Femur (tissue), 1 donor: ENCODE measurements at regions not wholly inside any gene's neighbourhood (a gene's known extent, or its start where the extent isn't known, plus 50 kb on each side); places are given as distances from the start of the nearest gene placed in this dataset.
"Not testable (repeated sequence)": the region's sequence is repeated elsewhere in the genome, so short reads cannot be mapped to it uniquely, and the experiment has no call there.

Experiments used
- DNase-seq: peaks from one replicate; pipeline ENCODE4 v3.0.0-alpha.2; 2017

DNA sequence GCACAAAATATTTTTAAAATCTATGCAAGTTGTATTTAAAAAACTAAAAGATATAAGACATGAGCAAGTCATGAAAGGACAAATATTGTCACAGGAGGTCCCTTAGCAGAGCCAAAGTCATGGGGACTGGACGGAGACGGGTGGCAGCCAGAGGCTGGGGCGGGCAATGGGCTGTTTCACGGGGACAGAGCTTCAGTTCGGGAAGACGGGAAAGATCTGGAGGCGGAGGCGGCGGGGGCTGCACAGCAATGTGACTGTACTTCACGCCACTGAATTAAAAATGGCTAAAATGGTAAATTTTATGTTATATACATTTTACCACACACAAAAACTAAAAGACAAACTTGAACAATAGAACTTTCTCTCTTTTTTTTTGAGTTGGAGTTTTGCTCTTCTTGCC is 60.0 kb upstream of the METRNL start:
- DNase-seq: no peak

DNA sequence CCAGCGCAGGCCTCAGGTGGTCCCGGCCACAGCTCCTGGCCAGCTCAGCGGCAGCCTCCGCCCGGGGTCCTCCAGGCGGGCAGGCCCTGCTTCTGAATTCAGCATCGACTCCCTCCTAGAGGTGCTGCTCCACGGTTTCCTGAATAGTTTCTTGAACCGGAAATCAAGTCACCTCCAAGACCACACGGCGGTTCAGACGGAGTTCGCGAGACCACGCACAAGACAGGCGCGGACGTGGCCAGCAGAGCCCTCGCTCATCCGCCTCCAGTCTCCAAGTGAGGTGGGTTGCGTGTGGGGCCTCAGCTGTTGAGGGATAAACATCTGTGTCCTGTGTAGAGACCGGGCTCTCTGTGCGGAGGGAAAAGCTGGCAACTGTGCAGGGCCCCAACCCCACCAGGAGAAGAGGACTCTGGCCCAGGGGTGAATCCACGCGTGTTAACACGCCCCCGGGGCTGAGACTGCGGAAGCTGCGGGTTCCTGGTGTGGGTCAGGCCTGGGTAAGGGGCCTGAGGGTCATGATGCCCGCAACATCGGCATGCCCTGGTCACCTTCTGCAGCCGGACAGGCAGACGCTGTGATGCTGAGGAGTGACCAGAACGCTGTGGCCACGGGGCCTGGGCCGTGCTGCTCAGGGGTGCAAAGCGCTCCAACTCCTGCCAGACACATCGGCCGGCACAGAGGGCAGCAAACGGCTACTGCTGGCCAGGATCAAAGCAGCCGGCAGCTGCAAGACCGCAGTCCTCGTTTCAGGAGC is 55.0 kb upstream of the METRNL start:
- no peak for DNase-seq

DNA sequence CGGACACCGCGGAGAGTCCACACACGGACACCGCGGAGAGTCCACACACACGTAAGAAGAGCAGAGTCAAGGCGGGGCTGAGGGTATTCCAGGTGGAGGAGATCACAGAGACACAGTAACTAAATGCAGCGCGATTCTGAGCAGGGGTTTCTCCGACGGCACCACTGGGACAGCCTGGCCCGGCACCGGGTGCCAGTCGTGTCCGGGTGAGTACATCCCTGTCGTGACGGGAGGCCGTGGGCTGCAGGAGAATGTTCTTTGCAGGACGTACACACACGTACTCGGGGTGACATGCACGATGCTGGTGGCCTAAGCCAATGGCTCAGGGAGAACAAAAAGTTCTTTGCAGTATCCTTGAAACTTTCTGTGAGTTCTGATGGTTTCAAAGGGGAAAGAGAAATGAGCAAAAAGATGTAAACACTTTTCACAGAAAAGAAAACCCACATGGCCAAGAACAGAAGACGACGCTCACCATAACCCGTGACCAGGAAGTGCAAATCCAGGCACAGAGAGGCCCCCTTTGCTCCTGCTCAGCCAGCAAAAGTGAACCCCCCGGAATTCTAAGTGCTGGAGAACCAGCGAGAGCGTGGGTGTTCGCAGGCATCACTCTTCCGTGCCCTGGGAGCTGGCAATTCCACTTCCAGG is 53.7 kb upstream of the METRNL start:
- no peak for DNase-seq

DNA sequence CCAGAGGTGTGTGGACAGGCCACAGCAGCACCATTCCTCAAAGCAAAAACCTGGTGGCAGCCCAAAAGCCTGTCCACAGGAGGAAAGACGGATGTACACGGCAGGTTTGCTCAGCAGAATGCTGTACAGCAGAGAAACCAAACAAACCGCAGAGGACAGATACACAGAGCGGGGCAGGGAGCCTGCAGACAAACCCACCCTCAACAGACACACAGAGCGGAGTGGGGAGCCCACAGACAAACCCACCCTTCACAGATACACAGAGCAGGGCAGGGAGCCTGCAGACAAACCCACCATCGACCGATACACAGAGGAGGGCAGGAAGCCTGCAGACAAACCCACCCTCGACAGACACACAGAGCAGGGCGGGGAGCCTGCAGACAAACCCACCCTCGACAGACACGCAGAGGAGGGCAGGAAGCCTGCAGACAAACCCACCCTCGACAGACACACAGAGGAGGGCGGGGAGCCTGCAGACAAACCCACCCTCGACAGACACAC is 53.0 kb upstream of the METRNL start:
- DNase-seq: no peak

DNA sequence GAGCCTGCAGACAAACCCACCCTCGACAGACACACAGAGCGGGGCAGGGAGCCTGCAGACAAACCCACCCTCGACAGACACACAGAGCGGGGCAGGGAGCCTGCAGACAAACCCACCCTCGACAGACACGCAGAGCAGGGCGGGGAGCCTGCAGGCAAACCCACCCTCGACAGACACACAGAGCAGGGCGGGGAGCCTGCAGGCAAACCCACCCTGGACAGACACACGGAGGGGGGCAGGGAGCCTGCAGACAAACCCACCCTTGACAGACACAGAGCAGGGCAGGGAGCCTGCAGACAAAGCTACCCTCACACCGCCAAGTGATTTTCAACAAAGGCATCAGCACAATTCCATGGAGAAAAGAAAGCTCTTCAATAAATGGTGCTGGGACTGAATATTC is 52.5 kb upstream of the METRNL start:
- not testable (repeated sequence) for DNase-seq

DNA sequence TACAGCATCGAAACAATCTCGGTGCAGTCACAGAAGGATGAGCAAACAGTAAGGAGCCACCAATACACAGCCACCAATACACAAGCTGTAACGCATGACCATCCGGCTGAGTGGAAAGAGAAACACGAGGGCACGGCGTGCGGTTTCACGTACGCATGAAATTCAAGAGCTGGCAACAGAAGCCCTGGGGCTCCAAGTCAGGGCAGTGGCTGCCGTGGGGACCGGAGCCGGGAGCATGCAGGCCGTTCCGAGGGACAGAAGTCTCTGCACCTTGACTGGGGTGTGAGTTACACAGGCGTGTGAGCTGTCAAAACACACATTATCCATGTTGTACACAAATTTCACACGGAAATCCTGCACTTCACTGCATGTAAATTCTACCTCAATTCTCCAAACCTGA is 50.6 kb upstream of the METRNL start:
- DNase-seq: no peak

DNA sequence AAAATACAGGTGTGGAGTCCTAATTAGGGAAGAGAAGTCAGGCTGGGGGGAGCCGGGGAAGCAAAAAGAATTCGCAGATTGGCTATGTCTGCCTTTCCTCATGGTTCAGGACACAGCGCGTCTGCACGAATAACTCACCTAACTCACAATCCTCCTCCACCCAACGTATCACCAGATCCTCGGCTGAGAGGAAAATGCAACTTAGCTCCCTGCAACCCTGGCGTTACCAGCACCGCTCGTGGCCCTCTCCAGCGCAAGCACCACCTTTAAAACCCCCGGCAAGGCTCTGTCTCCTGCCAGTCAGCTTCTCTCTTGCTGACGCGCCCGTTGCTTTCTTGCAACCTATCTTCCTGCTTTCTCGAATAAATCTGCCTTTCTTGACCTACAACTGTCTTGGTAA is 49.8 kb upstream of the METRNL start:
- no peak for DNase-seq
